Fibroblast of lung (primary cell): ENCODE measurements at regions not wholly inside any gene's neighbourhood (a gene's known extent, or its start where the extent isn't known, plus 50 kb on each side); places are given as distances from the start of the nearest gene placed in this dataset.
A peak's percentile ranks its signal among the peaks of the same experiment; 100 is the strongest.
"Not testable (repeated sequence)": the region's sequence is repeated elsewhere in the genome, so short reads cannot be mapped to it uniquely, and the experiment has no call there.

Experiments used
- DNase-seq, 2 donors: peaks; one replicate each; pipeline versions ENCODE4 v3.0.0 to v3.0.0-alpha.2; 2010; ENCODE audit warnings: low read depth in 2 of 2
- H2AFZ ChIP-seq: 2 replicates; pipeline ENCODE4 v1.5.1; 2012; ENCODE audit warnings: low read length, control low read depth, inconsistent platforms
- H3K27ac ChIP-seq: 2 replicates; pipeline ENCODE4 v1.5.1; 2011; ENCODE audit warnings: low read length, control low read depth; ENCODE audit not compliant: insufficient read depth
- H3K27me3 ChIP-seq: 2 replicates; pipeline ENCODE4 v1.5.1; 2011; ENCODE audit warnings: mild to moderate bottlenecking, low read length; ENCODE audit not compliant: control insufficient read depth, insufficient read depth
- H3K36me3 ChIP-seq: 2 replicates; pipeline ENCODE4 v1.5.1; 2011; ENCODE audit warnings: low read length; ENCODE audit not compliant: control insufficient read depth, insufficient read depth
- H3K4me1 ChIP-seq: 2 replicates; pipeline ENCODE4 v1.5.1; 2011; ENCODE audit warnings: low read length; ENCODE audit not compliant: control insufficient read depth, insufficient read depth; ENCODE audit errors: extremely low read depth
- H3K4me2 ChIP-seq: 2 replicates; pipeline ENCODE4 v1.5.1; 2011; ENCODE audit warnings: low read length, control low read depth; ENCODE audit not compliant: insufficient read depth; ENCODE audit errors: extremely low read depth
- H3K4me3 ChIP-seq, 4 experiments: fragments of 200-600 bp in 1 of 4; sonication (generic) in 1 of 4; replicated peaks in 1 of 4; 2 replicates each; pipeline ENCODE4 v1.5.1; 2011 to 2016; ENCODE audit warnings: low read length in 4 of 4, low read depth in 3 of 4, mild to moderate bottlenecking in 3 of 4, control low read depth in 2 of 4, inconsistent platforms in 1 of 4, mixed read lengths in 1 of 4; ENCODE audit not compliant: insufficient read depth in 1 of 4; ENCODE audit errors: control extremely low read depth in 1 of 4
- H3K79me2 ChIP-seq: 2 replicates; pipeline ENCODE4 v1.5.1; 2012; ENCODE audit warnings: mild to moderate bottlenecking, low read length, inconsistent platforms; ENCODE audit not compliant: control insufficient read depth, insufficient read depth
- H3K9ac ChIP-seq: 2 replicates; pipeline ENCODE4 v1.5.1; 2011; ENCODE audit warnings: mild to moderate bottlenecking, low read length, control low read depth; ENCODE audit not compliant: insufficient read depth
- H3K9me3 ChIP-seq: 2 replicates; pipeline ENCODE4 v1.5.1; 2012; ENCODE audit warnings: low read depth, low read length; ENCODE audit not compliant: control insufficient read depth, insufficient read depth
- H4K20me1 ChIP-seq: 2 replicates; pipeline ENCODE4 v1.5.1; 2011; ENCODE audit warnings: low read length; ENCODE audit not compliant: control insufficient read depth, insufficient read depth; ENCODE audit errors: extremely low read depth
- EZH2 ChIP-seq: IDR thresholded peaks from 2 replicates; pipeline ENCODE4 v1.5.1; 2012; ENCODE audit warnings: low read length, control low read depth, mild to moderate bottlenecking; ENCODE audit errors: missing control alignments
- TF ChIP-seq, protein P1 (sequence below), 2 donors: IDR thresholded peaks in 1 of 2; conservative IDR thresholded peaks in 1 of 2; 1 replicate in 1 of 2; 2 replicates in 1 of 2; pipeline ENCODE4 v1.5.1; 2011 to 2012; ENCODE audit warnings: low read length in 2 of 2, control low read depth in 1 of 2, inconsistent platforms in 1 of 2, low read depth in 1 of 2, mild to moderate bottlenecking in 1 of 2

DNA sequence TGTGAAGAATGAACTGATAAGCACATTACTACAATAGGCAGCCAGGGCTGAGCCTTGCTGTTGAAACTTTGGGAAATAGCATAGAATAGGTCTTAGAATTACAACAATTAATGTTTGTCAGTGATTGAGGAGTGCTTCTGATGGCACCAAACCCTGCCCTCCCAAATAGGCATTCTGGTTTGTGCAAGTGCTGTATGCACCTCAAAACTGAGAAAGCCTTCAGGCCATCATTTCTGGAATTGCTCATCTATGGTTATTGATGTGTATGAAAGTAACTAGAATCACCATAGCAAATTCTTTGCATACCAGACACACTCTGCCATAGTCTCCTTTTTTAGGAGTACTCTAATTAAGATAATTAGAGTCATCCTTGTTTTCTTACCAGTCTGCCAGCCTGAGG is 585.0 kb upstream of the MBL2 start:
- no peak overlapping the region for H3K4me3 ChIP-seq
- H3K79me2 ChIP-seq = no peaks in the 10 kb centered on the region
- H4K20me1 ChIP-seq = no peaks in the 10 kb centered on the region
- H3K4me2 ChIP-seq = no peak overlapping the region
- peak in 1 of 2 donors; percentile 0 for DNase-seq
- H2AFZ ChIP-seq = no peak overlapping the region
- no peaks in the 10 kb centered on the region for H3K4me1 ChIP-seq
- H3K9me3 ChIP-seq = no peaks in the 10 kb centered on the region
- no peak overlapping the region for H3K9ac ChIP-seq
- no peaks in the 10 kb centered on the region for H3K36me3 ChIP-seq
- no peak overlapping the region for H3K27ac ChIP-seq
- no peaks in the 10 kb centered on the region for H3K27me3 ChIP-seq
- no peak for TF ChIP-seq EZH2
- TF ChIP-seq, protein P1, sequence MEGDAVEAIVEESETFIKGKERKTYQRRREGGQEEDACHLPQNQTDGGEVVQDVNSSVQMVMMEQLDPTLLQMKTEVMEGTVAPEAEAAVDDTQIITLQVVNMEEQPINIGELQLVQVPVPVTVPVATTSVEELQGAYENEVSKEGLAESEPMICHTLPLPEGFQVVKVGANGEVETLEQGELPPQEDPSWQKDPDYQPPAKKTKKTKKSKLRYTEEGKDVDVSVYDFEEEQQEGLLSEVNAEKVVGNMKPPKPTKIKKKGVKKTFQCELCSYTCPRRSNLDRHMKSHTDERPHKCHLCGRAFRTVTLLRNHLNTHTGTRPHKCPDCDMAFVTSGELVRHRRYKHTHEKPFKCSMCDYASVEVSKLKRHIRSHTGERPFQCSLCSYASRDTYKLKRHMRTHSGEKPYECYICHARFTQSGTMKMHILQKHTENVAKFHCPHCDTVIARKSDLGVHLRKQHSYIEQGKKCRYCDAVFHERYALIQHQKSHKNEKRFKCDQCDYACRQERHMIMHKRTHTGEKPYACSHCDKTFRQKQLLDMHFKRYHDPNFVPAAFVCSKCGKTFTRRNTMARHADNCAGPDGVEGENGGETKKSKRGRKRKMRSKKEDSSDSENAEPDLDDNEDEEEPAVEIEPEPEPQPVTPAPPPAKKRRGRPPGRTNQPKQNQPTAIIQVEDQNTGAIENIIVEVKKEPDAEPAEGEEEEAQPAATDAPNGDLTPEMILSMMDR (conservative IDR thresholded peaks at IDR 0.05 in 1 of 2, IDR thresholded peaks at IDR 0.05 in 1 of 2; ENCODE audit: low read depth in 1 of 2, low read length in 2 of 2) = no peak

DNA sequence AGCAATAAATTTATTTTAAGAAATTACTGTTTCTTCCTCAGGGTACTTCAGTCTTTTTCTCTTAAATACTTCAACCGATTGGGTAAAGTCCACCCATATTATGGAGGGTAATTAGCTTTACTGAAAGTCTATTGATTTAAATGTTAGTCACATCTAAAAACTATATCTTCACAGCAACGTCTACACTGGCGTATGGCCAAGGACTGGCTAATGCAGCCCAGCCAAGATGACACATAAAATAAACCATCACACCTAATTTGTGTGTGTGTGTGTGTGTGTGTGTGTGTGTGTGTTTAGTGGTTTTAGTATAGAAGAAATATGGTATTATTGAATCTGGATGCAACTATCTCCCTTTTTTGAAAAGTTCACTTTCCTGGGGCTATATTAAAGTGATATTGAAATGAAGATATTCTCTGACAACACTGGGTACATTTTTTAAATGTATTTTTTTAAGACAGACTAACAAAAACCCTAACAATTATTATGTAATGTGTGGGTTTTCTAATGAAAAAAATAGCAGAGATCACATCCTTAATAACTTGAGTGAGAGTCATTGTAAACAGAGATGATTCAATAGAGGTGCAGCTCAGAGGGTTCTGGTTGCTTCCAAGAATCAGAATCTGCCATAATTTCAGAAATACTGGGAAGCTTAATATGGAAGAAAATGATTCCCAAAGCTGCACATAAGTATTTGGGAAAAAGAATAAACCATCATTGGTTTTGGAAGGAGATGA is 584.2 kb upstream of the MBL2 start:
- Histone ChIP-seq H3K4me3 (no peak overlapping the region), H2AFZ (no peak overlapping the region), H3K9ac (no peak overlapping the region), H4K20me1 (no peaks in the 10 kb centered on the region), H3K9me3 (no peaks in the 10 kb centered on the region), H3K27ac (no peak overlapping the region), H3K4me2 (no peak overlapping the region), H3K4me1 (no peaks in the 10 kb centered on the region), H3K79me2 (no peaks in the 10 kb centered on the region), H3K27me3 (no peaks in the 10 kb centered on the region), H3K36me3 (no peaks in the 10 kb centered on the region)
- peak; percentile 4 to 19 for DNase-seq
- TF ChIP-seq, protein P1 (conservative IDR thresholded peaks at IDR 0.05 in 1 of 2, IDR thresholded peaks at IDR 0.05 in 1 of 2; ENCODE audit: low read depth in 1 of 2, low read length in 2 of 2) = no peak
- TF ChIP-seq EZH2 = no peak

DNA sequence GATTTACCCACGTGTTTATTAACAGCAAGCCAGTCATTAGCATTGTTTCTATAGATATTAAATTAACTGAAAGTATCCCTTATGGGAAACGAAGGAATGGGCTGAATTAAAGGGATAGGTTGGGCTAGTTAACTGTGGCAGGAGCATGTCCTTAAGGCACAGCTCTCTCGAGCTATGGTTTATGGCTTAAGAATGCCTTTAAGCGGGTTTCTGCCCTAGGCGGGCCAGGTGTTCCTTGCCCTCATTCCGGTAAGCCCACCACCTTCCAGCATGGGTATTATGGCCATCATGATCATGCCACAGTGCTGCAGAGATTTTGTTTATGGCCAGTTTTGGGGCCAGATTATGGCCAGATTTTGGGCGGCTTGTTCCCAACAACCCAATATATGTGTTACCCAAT is 569.9 kb upstream of the MBL2 start:
- DNase-seq, H3K4me2 ChIP-seq, H3K4me3 ChIP-seq, H3K9me3 ChIP-seq, H3K27ac ChIP-seq, H3K4me1 ChIP-seq, H3K36me3 ChIP-seq, H3K79me2 ChIP-seq, H3K27me3 ChIP-seq, H3K9ac ChIP-seq, H2AFZ ChIP-seq, H4K20me1 ChIP-seq: not testable (repeated sequence)

DNA sequence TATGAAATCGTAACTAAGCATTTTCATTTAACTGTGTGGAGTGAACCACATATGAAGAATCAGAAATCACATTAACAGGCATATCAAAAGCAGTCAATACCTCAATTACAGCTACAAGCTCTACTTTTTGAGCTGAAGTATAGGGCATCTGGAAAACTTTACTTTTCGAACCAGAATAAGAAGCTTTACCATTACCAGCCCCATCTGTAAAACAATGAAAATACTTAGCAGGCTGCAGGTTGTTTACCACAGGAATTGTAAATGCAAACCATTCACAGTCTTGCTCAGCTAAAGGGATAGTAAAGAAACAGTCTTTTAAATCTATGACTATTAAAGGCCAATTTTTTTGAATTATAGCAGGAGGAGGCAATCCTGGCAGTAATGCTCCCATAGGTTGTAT is 565.6 kb upstream of the MBL2 start:
- not testable (repeated sequence) for H3K4me3 ChIP-seq, DNase-seq, H3K79me2 ChIP-seq, H3K27me3 ChIP-seq, H2AFZ ChIP-seq, H4K20me1 ChIP-seq, H3K36me3 ChIP-seq, H3K27ac ChIP-seq, H3K9ac ChIP-seq, H3K4me1 ChIP-seq, H3K4me2 ChIP-seq, H3K9me3 ChIP-seq

DNA sequence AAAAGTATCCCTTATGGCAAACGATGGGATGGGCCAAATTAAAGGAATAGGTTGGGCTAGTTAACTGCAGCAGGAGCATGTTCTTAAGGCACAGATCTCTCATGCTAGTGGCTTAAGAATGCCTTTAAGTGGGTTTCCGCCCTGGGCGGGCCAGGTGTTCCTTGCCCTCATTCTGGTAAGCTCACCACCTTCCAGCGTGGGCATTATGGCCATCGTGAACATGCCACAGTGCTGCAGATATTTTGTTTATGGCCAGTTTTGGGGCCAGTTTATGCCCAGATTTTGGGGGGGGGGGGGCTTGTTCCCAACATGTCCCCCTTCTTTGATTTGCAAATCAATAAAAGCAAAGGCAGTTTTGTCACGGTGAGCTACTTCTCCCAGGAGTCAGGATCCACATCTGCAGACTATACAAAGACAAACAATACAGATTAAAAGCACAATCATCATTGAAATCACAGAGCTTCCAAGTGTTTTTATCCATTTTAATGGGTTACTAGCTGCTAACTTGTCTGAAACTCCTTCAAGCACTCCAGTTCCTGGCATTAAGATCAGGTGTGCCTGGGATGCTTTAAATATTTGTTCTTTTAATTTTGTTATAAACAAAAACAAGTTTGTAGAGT is 563.3 kb upstream of the MBL2 start:
- H3K9me3 ChIP-seq, DNase-seq, H3K36me3 ChIP-seq: not testable (repeated sequence)

More for the DNA sequence above, 563.3 kb upstream of the MBL2 start:
- H3K4me2 ChIP-seq, H4K20me1 ChIP-seq, H3K4me3 ChIP-seq, H3K9ac ChIP-seq, H3K27ac ChIP-seq, H3K27me3 ChIP-seq, H3K79me2 ChIP-seq, H2AFZ ChIP-seq, H3K4me1 ChIP-seq: not testable (repeated sequence)
